Heart left ventricle (tissue), 16 donors: ENCODE measurements at regions not wholly inside any gene's neighbourhood (a gene's known extent, or its start where the extent isn't known, plus 50 kb on each side); places are given as distances from the start of the nearest gene placed in this dataset.

Experiments used
- ATAC-seq, 4 donors: fragments of 200-7000 bp; cut with Tn5 transposase; one replicate each; pipeline ENCODE4 v1.9.1; 2020 to 2022; ENCODE audit warnings: moderate library complexity in 4 of 4, mild to moderate bottlenecking in 3 of 4, moderate number of reproducible peaks in 1 of 4
- DNase-seq, 5 donors: peaks; one replicate each; pipeline ENCODE4 v3.0.0-alpha.2; 2020
- H3K27ac ChIP-seq, 12 donors: fragments of 200-600 bp; sonication (generic) in 4 of 12; one replicate each; pipeline versions ENCODE4 v1.5.0 to v1.8.0; 2016 to 2022; ENCODE audit warnings: mild to moderate bottlenecking in 2 of 12
- H3K27me3 ChIP-seq, 9 donors: fragments of 200-600 bp; sonication (generic) in 2 of 9; one replicate each; pipeline versions ENCODE4 v1.5.1 to v1.8.0; 2016 to 2022; ENCODE audit warnings: mild to moderate bottlenecking in 3 of 9
- H3K36me3 ChIP-seq, 9 donors: fragments of 200-600 bp; sonication (generic) in 2 of 9; one replicate each; pipeline versions ENCODE4 v1.5.0 to v1.8.0; 2018 to 2022; ENCODE audit warnings: mild to moderate bottlenecking in 2 of 9
- H3K4me1 ChIP-seq, 12 donors: fragments of 200-600 bp; sonication (generic) in 4 of 12; one replicate each; pipeline versions ENCODE4 v1.5.0 to v1.8.0; 2016 to 2022; ENCODE audit warnings: mild to moderate bottlenecking in 3 of 12
- H3K4me3 ChIP-seq, 12 donors: fragments of 200-600 bp; sonication (generic) in 4 of 12; one replicate each; pipeline versions ENCODE4 v1.5.0 to v1.8.0; 2017 to 2022; ENCODE audit warnings: mild to moderate bottlenecking in 9 of 12, moderate library complexity in 4 of 12
- H3K9me3 ChIP-seq, 12 donors: fragments of 200-600 bp; sonication (generic) in 4 of 12; one replicate each; pipeline versions ENCODE4 v1.5.0 to v1.8.0; 2016 to 2022; ENCODE audit warnings: mild to moderate bottlenecking in 1 of 12
- POLR2A ChIP-seq, 2 donors: fragments of 450-650 bp; IDR thresholded peaks; one replicate each; pipeline ENCODE4 v1.6.1; 2017; ENCODE audit warnings: antibody characterized with exemption in 2 of 2, mild to moderate bottlenecking in 2 of 2, moderate library complexity in 2 of 2
- WGBS, 4 donors: extraction: QIAGEN DNeasy Blood & Tissue Kit in 2 of 4; methylation state at CpG; one replicate each; pipeline versions ENCODE4 v1.1.5 to v1.1.7; 2013 to 2018; 5-methylcytosine and 5-hydroxymethylcytosine counted together
- intact Hi-C, 10 donors: fragments of 100-400 bp; cut with DNase I; formaldehyde crosslinking; loops; one replicate each; pipeline versions ENCODE4 v1.11.1 to v1.14.2; 2022
- TF ChIP-seq, protein P1 (sequence below), 12 donors: fragments of 200-600 bp; sonication (generic) in 4 of 12; IDR thresholded peaks; one replicate each; pipeline versions ENCODE4 v1.5.0 to v1.8.0; 2018 to 2022; ENCODE audit warnings: antibody characterized with exemption in 12 of 12, mild to moderate bottlenecking in 5 of 12
- donor health status: ischemic (EF 13 %, LVEDD 7.1; RV severe dilation, severe dysfunction).
- donor health status: healthy with polysubstance abuse.
- donor health status: DM: no; HTN: yes; CAD: no.
- donor health status: DM: no; HTN: no; CAD: no.
- donor health status: ischemic (EF 25% LVEDD 6.9; RV normal size, moderate dysfunction).
- donor health status: ischemic (EF 25% LVEDD 5.7; RV mildly dilated, moderate dysfunction).
- donor health status: healthy.
- donor health status: DM: yes; HTN: yes; CAD: no.
- donor health status: ischemic (EF 35%, LVEDD 5.7; RV mildly dilated, moderate dysfunction).
- donor health status: nonischemic (EF 11% LVEDD 7.7; RV severe dilation, severe dysfunction).
- donor health status: DM: yes; HTN: yes; CAD: no.
- donor health status: PGD.
- donor health status: ischemic (EF 29% LVEDD 5.4; RV normal size, mild dysfunction).
- donor health status: nonischemic (EF 23%, LVEDD 6.1; RV moderate dilation, normal function).

DNA sequence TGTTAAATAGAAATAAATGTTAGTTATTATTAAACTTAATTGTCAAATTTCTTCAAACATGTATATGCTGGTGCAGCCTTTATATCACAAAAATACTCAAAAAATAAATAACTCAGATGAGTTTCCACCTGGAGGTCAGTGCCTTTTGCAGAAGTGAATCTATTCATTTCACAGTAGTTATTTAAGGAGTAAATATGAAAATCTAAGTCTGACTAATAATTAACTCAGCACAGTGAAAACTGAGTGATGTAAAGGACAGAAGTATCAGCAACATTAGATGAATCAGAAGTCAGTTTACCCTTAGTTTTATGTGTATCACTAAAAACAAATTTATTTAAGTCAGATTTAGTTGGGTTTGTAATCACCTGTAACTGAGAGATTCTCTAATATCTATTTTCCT is 2135.4 kb downstream of the MRPL39 start:
- no peak for DNase-seq
- no peak for ATAC-seq
- H3K9me3 ChIP-seq = no peaks in the 10 kb centered on the region
- no peak overlapping the region for H3K27ac ChIP-seq
- TF ChIP-seq, protein P1, sequence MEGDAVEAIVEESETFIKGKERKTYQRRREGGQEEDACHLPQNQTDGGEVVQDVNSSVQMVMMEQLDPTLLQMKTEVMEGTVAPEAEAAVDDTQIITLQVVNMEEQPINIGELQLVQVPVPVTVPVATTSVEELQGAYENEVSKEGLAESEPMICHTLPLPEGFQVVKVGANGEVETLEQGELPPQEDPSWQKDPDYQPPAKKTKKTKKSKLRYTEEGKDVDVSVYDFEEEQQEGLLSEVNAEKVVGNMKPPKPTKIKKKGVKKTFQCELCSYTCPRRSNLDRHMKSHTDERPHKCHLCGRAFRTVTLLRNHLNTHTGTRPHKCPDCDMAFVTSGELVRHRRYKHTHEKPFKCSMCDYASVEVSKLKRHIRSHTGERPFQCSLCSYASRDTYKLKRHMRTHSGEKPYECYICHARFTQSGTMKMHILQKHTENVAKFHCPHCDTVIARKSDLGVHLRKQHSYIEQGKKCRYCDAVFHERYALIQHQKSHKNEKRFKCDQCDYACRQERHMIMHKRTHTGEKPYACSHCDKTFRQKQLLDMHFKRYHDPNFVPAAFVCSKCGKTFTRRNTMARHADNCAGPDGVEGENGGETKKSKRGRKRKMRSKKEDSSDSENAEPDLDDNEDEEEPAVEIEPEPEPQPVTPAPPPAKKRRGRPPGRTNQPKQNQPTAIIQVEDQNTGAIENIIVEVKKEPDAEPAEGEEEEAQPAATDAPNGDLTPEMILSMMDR (IDR thresholded peaks at IDR 0.05) = no peak
- TF ChIP-seq POLR2A (IDR thresholded peaks at IDR 0.05) = no peak
- H3K27me3 ChIP-seq = no peaks in the 10 kb centered on the region
- no peaks in the 10 kb centered on the region for H3K4me1 ChIP-seq
- H3K36me3 ChIP-seq = no peaks in the 10 kb centered on the region
- intact Hi-C loops = no loop called here
- H3K4me3 ChIP-seq = no peak overlapping the region

DNA sequence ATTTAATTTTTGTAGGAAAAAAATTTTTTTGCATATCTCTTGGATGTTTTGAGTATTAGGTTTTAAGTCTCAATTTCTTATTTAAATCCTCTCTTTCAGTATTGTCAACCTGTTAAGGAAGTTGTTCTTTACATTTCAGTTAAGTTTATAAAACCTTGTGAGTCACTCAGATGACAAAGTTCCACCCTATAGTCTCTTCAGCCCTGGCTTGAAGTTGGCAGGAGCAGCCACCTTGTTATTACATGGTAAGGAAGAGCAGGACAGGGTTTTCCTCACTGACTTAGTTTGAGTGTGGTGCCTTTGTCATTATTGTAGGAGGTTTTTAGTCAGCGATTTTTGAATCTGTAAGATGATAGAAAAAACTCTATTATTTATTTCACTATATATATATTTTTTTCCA is 2143.9 kb downstream of the MRPL39 start:
- DNase-seq = no peak
- no peak overlapping the region for H3K27ac ChIP-seq
- H3K27me3 ChIP-seq = no peaks in the 10 kb centered on the region
- no peak overlapping the region for H3K4me3 ChIP-seq
- no peaks in the 10 kb centered on the region for H3K36me3 ChIP-seq
- 0 to 70% (median 40%) methylated on average over 1 of the region's 1 CpG for WGBS, 4 donors
- H3K4me1 ChIP-seq = no peaks in the 10 kb centered on the region
- peaks cover 0 to 8% (median 0%) of the 10 kb centered on the region in 12 donors for H3K9me3 ChIP-seq
- intact Hi-C loops = no loop called here
- no peak for ATAC-seq
- TF ChIP-seq, protein P1 (IDR thresholded peaks at IDR 0.05) = no peak
- TF ChIP-seq POLR2A (IDR thresholded peaks at IDR 0.05) = no peak

- intact Hi-C loops = no loop called here
- Histone ChIP-seq H3K36me3 (no peaks in the 10 kb centered on the region), H3K9me3 (no peaks in the 10 kb centered on the region), H3K27me3 (no peaks in the 10 kb centered on the region), H3K27ac (no peak overlapping the region), H3K4me3 (no peak overlapping the region), H3K4me1 (no peaks in the 10 kb centered on the region)
- TF ChIP-seq, protein P1 (IDR thresholded peaks at IDR 0.05) = no peak
- TF ChIP-seq POLR2A (IDR thresholded peaks at IDR 0.05) = no peak
- DNase-seq (no peak), ATAC-seq (no peak)
- 58 to 61% (median 58%) methylated on average over 4 of the region's 4 CpGs for WGBS, 4 donors
Measured at GRCh38 chr21:23455676-23456075, 2151.6 kb downstream of the MRPL39 start.

GRCh38 chr21:23452384-23453083 is 2154.7 kb downstream of the MRPL39 start:
- Histone ChIP-seq H3K4me3 (no peak overlapping the region), H3K27me3 (no peaks in the 10 kb centered on the region), H3K9me3 (no peaks in the 10 kb centered on the region), H3K36me3 (no peaks in the 10 kb centered on the region), H3K4me1 (no peaks in the 10 kb centered on the region), H3K27ac (no peak overlapping the region)
- 37 to 47% (median 43%) methylated on average over 18 to 19 of the region's 19 CpGs for WGBS, 4 donors
- DNase-seq (no peak), ATAC-seq (no peak)
- TF ChIP-seq, protein P1 (IDR thresholded peaks at IDR 0.05) = peak in 4 of 12 donors; percentile 10 to 20 (median 17)
- no peak for TF ChIP-seq POLR2A (IDR thresholded peaks at IDR 0.05)
- intact Hi-C loops = no loop called here
